Hepatocyte (in vitro differentiated cells): ENCODE measurements at regions not wholly inside any gene's neighbourhood (a gene's known extent, or its start where the extent isn't known, plus 50 kb on each side); places are given as distances from the start of the nearest gene placed in this dataset.
"Not testable (repeated sequence)": the region's sequence is repeated elsewhere in the genome, so short reads cannot be mapped to it uniquely, and the experiment has no call there.

Experiments
- CTCF ChIP-seq: fragments of 200-600 bp; sonication (generic); IDR thresholded peaks from 2 replicates; pipeline ENCODE4 v1.5.1; 2016; ENCODE audit warnings: antibody characterized with exemption, mild to moderate bottlenecking; ENCODE audit not compliant: poor library complexity
- EZH2 ChIP-seq: fragments of 200-600 bp; sonication (generic); IDR thresholded peaks from 2 replicates; pipeline ENCODE4 v1.6.1; 2016; ENCODE audit warnings: antibody characterized with exemption, mild to moderate bottlenecking, borderline replicate concordance

- TF ChIP-seq CTCF, EZH2: not testable (repeated sequence)
Measured at GRCh38 chr15:20292422-20293005, 249.1 kb downstream of the GOLGA6L6 start.
